K562 (cell line): ENCODE measurements at regions not wholly inside any gene's neighbourhood (a gene's known extent, or its start where the extent isn't known, plus 50 kb on each side); places are given as distances from the start of the nearest gene placed in this dataset.

Experiments used
- ATAC-seq: fragments of 200-7000 bp; cut with Tn5 transposase; 3 replicates; pipeline ENCODE4 v1.9.1; 2020; ENCODE audit warnings: moderate library complexity
- BruUV-seq: library from RNA; stranded (reverse); fragments of 400-500 nt; replicated peaks from 2 replicates; lab custom pipeline; 2021; lab: Mats Ljungman, UMichigan
- CTCF ChIA-PET: fragments of 300-600 bp; formaldehyde crosslinking; extraction: SDS; loops from one replicate; lab custom pipeline; 2021; ENCODE audit warnings: low intra/inter-chr PET ratio; lab: Yijun Ruan, JAX
- POLR2A ChIA-PET: fragments of 300-600, 350-650 bp; sonication (Branson Sonifier 250); formaldehyde crosslinking; extraction: SDS; loops from one replicate; lab custom pipeline; 2021; ENCODE audit warnings: antibody characterized with exemption, inconsistent platforms; lab: Yijun Ruan, JAX
- DNase-seq, 4 experiments: peaks; one replicate each; pipeline versions ENCODE4 v3.0.0 to v3.0.0-alpha.2; 2011 to 2018; ENCODE audit warnings: low spot score in 3 of 4, mixed read lengths in 3 of 4; ENCODE audit errors: extremely low read depth in 1 of 4
- FAIRE-seq: peaks from 2 replicates; lab custom pipeline; 2011; peaks lifted over from hg19 to GRCh38; lab: Jason Lieb, UNC
- H2AFZ ChIP-seq: 2 replicates; pipeline ENCODE4 v1.6.0; 2011; ENCODE audit warnings: low read depth, low read length, control low read depth, inconsistent platforms
- H3K27ac ChIP-seq: fragments of 200-600 bp; 3 replicates; pipeline ENCODE4 v1.8.0; 2011; ENCODE audit warnings: low read depth, mild to moderate bottlenecking, control low read depth, inconsistent platforms, low read length, moderate library complexity, mixed read lengths; ENCODE audit errors: extremely low read depth
- H3K27me3 ChIP-seq, 2 experiments: fragments of 300-600 bp in 1 of 2; 2 replicates in 1 of 2; 3 replicates in 1 of 2; pipeline versions ENCODE4 v1.6.0 to v1.8.0; 2011; ENCODE audit warnings: inconsistent platforms in 2 of 2, low read length in 2 of 2, mild to moderate bottlenecking in 1 of 2, mixed read lengths in 1 of 2, moderate library complexity in 1 of 2; ENCODE audit not compliant: control insufficient read depth in 2 of 2, insufficient read depth in 2 of 2
- H3K36me3 ChIP-seq: fragments of 300-600 bp; 3 replicates; pipeline ENCODE4 v1.8.0; 2011; ENCODE audit warnings: mild to moderate bottlenecking, low read length, inconsistent platforms; ENCODE audit not compliant: control insufficient read depth, insufficient read depth
- H3K4me1 ChIP-seq, 2 experiments: fragments of 200-600 bp in 1 of 2; replicated peaks in 1 of 2; 2 replicates in 1 of 2; 3 replicates in 1 of 2; pipeline versions ENCODE4 v1.5.1 to v1.8.0; 2011; ENCODE audit warnings: inconsistent platforms in 2 of 2, low read length in 2 of 2, mild to moderate bottlenecking in 1 of 2, mixed read lengths in 1 of 2, moderate library complexity in 1 of 2; ENCODE audit not compliant: control insufficient read depth in 2 of 2, insufficient read depth in 2 of 2
- H3K4me2 ChIP-seq: 2 replicates; pipeline ENCODE4 v1.6.1; 2011; ENCODE audit warnings: low read length, control low read depth, inconsistent platforms, mixed read lengths; ENCODE audit not compliant: insufficient read depth
- H3K4me3 ChIP-seq: fragments of 200-600 bp; sonication (generic), shearing (Covaris generic); 2 replicates; pipeline ENCODE4 v1.5.1; 2016; ENCODE audit warnings: control low read depth, inconsistent platforms
- H3K79me2 ChIP-seq: fragments of 200-600 bp; 3 replicates; pipeline ENCODE4 v1.8.0; 2011; ENCODE audit warnings: low read length, inconsistent platforms; ENCODE audit not compliant: control insufficient read depth, insufficient read depth
- H3K9ac ChIP-seq, 2 experiments: 2 replicates each; pipeline versions ENCODE4 v1.6.0 to v1.6.1; 2011; ENCODE audit warnings: low read depth in 2 of 2, low read length in 2 of 2, control low read depth in 1 of 2, inconsistent platforms in 1 of 2, mild to moderate bottlenecking in 1 of 2, mixed read lengths in 1 of 2; ENCODE audit not compliant: insufficient read depth in 1 of 2
- H3K9me1 ChIP-seq: one replicate; pipeline ENCODE4 v1.6.0; 2011; ENCODE audit warnings: inconsistent platforms, mild to moderate bottlenecking, low read length, moderate library complexity; ENCODE audit not compliant: control insufficient read depth, insufficient read depth
- H3K9me3 ChIP-seq: replicated peaks from 2 replicates; pipeline ENCODE4 v1.5.1; 2011; ENCODE audit warnings: low read depth, low read length, inconsistent platforms; ENCODE audit not compliant: control insufficient read depth, insufficient read depth
- H4K20me1 ChIP-seq: replicated peaks from 2 replicates; pipeline ENCODE4 v1.6.1; 2011; ENCODE audit warnings: low read length, inconsistent platforms, mixed read lengths; ENCODE audit not compliant: control insufficient read depth, insufficient read depth
- FOXJ2 ChIP-seq: fragments of 200-800 bp; sonication (Bioruptor generic); IDR thresholded peaks from 2 replicates; pipeline ENCODE4 v1.6.1; 2016; ENCODE audit warnings: missing genetic modification characterization, missing compliant biosample characterization
- STAG1 ChIP-seq: sonication (generic); formaldehyde crosslinking; IDR thresholded peaks from 2 replicates; pipeline ENCODE4 v1.5.0; 2020; ENCODE audit warnings: missing genetic modification reagents, borderline replicate concordance
- ZBTB5 ChIP-seq: fragments of 450-650 bp; IDR thresholded peaks from 2 replicates; pipeline ENCODE4 v1.6.1; 2017; ENCODE audit warnings: antibody characterized with exemption
- ZNF316 ChIP-seq: fragments of 450-650 bp; IDR thresholded peaks from 2 replicates; pipeline ENCODE4 v1.6.1; 2016
- WGBS: fragments of 100-300 bp; shearing (Covaris generic); methylation state at CpG from one replicate; pipeline ENCODE4 v1.1.6; 2016; ENCODE audit warnings: low coverage, mixed read lengths; ENCODE audit not compliant: insufficient coverage; ENCODE audit errors: missing lambda C conversion rate; 5-methylcytosine and 5-hydroxymethylcytosine counted together
- in situ Hi-C: fragments of 300-500 bp; cut with MboI; formaldehyde crosslinking; loops from 4 replicates; pipeline ENCODE4 v1.15.0; 2018; ENCODE audit warnings: inconsistent platforms, mixed read lengths
- intact Hi-C: fragments of 100-400 bp; cut with micrococcal nuclease; formaldehyde crosslinking; loops from 2 replicates; pipeline ENCODE4 v1.14.2; 2022

DNA sequence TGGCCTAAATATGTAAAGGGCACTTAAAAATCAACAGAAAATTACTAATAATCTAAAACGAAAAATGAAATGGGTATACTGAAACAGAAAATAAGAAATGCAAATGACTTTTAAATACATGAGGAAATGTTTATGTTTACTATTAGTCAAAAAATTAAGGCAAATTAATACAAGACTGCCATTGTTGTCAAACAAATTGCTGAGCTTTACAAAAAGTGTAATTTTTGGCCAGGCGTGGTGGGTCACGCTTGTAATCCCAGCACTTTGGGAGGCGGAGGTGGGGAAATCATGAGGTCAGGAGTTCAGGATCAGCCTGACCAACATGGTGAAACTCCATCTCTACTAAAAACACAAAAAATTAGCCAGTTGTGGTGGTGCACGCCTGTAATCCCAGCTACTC, 343.9 kb upstream of the SGO1 start:
- H3K4me2 ChIP-seq: no peak overlapping the region
- no peaks in the 10 kb centered on the region for H3K9me1 ChIP-seq
- H3K79me2 ChIP-seq: no peaks in the 10 kb centered on the region
- DNase-seq: no peak
- H3K27me3 ChIP-seq: no peaks in the 10 kb centered on the region
- no peak overlapping the region for H3K9ac ChIP-seq
- no peak overlapping the region for H3K4me3 ChIP-seq
- TF ChIP-seq ZNF316 (peak; percentile 51), ZBTB5 (no peak)
- H3K9me3 ChIP-seq: no peaks in the 10 kb centered on the region
- no peak for ATAC-seq
- ChIA-PET CTCF (no interaction called here), POLR2A (no interaction called here)
- BruUV-seq: no TSS peak
- H3K36me3 ChIP-seq: no peaks in the 10 kb centered on the region
- no peak overlapping the region for H3K27ac ChIP-seq
- in situ Hi-C loops: no loop called here
- no peak for FAIRE-seq
- 12% methylated on average over 5 of the region's 5 CpGs for WGBS
- no peak overlapping the region for H2AFZ ChIP-seq
- no peaks in the 10 kb centered on the region for H3K4me1 ChIP-seq
- intact Hi-C loops: no loop called here
- H4K20me1 ChIP-seq: no peaks in the 10 kb centered on the region

DNA sequence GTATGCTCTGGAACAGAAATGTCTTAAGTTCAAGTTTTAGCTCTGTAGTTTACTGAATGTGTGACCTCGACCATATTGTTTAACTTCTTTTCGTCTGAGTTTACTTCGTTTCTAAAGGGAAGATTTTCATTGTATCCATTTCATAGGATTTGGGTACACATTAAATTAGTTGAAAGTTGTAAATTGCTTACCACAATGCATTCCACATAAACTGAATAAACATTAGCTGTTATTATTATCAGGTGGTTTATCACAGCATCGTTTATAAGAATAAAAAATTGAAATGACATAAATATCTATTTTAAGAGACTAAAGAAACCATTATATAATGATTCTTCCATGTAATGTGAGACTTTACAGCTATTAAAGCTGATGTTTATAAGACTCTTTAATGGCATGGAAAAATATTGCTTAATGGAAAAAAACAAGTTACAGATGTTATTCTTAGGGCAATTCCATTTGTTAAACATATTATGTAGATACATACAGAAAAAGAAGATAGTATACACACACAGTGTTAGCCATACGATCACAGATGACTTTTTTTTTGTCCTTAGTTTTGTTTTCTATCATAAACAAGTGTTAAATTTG, 342.3 kb upstream of the SGO1 start:
- WGBS: 3% methylated on average over 5 of the region's 5 CpGs
- Histone ChIP-seq H3K4me3 (no peak overlapping the region), H3K27me3 (no peaks in the 10 kb centered on the region)
- DNase-seq: no peak
- no peak for TF ChIP-seq STAG1 (CRISPR knock-in tag)
- no peak for TF ChIP-seq FOXJ2 (tag)
- TF ChIP-seq, all 486 proteins: peak for 0
- ChIA-PET CTCF (interaction anchor here (0.6 kb wide), 1 partner anchor 955 kb away, joined by 3 read pairs; no protein-coding TSS in a partner anchor), POLR2A (no interaction called here)
- ATAC-seq (no peak), FAIRE-seq (no peak)
- in situ Hi-C loops: no loop called here
- Histone ChIP-seq H3K4me2 (no peak overlapping the region), H3K4me1 (no peaks in the 10 kb centered on the region), H3K9ac (no peak overlapping the region), H2AFZ (no peak overlapping the region), H3K36me3 (no peaks in the 10 kb centered on the region), H4K20me1 (no peaks in the 10 kb centered on the region), H3K27ac (no peak overlapping the region), H3K9me1 (no peaks in the 10 kb centered on the region), H3K9me3 (no peaks in the 10 kb centered on the region), H3K79me2 (no peaks in the 10 kb centered on the region)
- BruUV-seq: no TSS peak
- intact Hi-C loops: no loop called here
